ENCODE measurements at regions not wholly inside any gene's neighbourhood (a gene's known extent, or its start where the extent isn't known, plus 50 kb on each side); places are given as distances from the start of the nearest gene placed in this dataset.

- TF ChIP-seq CTCF (IDR thresholded peaks at IDR 0.05), result no peak
- no peak for TF ChIP-seq POLR2A (IDR thresholded peaks at IDR 0.05)
Observed at GRCh38 chr2:138247302-138247701, 254.3 kb upstream of the SPOPL start.

All from uterus (tissue), 2 donors.